CD8-positive, alpha-beta memory T cell (primary cell): ENCODE measurements at regions not wholly inside any gene's neighbourhood (a gene's known extent, or its start where the extent isn't known, plus 50 kb on each side); places are given as distances from the start of the nearest gene placed in this dataset.
"Not testable (repeated sequence)": the region's sequence is repeated elsewhere in the genome, so short reads cannot be mapped to it uniquely, and the experiment has no call there.

Experiments used
- CTCF ChIA-PET: fragments of 350-600 bp; sonication (Branson Sonifier 250); formaldehyde crosslinking; loops from one replicate; lab custom pipeline; 2021; ENCODE audit warnings: antibody characterized with exemption; lab: Charles Lee
- POLR2A ChIA-PET: fragments of 350-600 bp; sonication (Branson Sonifier 250); formaldehyde crosslinking; loops from one replicate; lab custom pipeline; 2021; ENCODE audit warnings: antibody characterized with exemption; lab: Charles Lee
- DNase-seq, 5 donors: peaks; one replicate each; pipeline versions ENCODE4 v3.0.0 to v3.0.0-alpha.2; 2020 to 2022; ENCODE audit warnings: mixed read lengths in 1 of 5
- H3K27ac ChIP-seq: one replicate; pipeline ENCODE4 v1.7.0; 2013; ENCODE audit warnings: low read depth, mild to moderate bottlenecking, low read length, moderate library complexity
- H3K27me3 ChIP-seq: 2 replicates; pipeline ENCODE4 v1.7.0; 2013; ENCODE audit warnings: low read length, mild to moderate bottlenecking; ENCODE audit not compliant: insufficient read depth, poor library complexity, severe bottlenecking
- H3K36me3 ChIP-seq: 2 replicates; pipeline ENCODE4 v1.7.0; 2013; ENCODE audit warnings: mild to moderate bottlenecking, low read length, moderate library complexity; ENCODE audit not compliant: insufficient read depth
- H3K4me1 ChIP-seq: 2 replicates; pipeline ENCODE4 v1.7.0; 2013; ENCODE audit warnings: mild to moderate bottlenecking, low read length, moderate library complexity; ENCODE audit not compliant: insufficient read depth
- H3K4me3 ChIP-seq: 2 replicates; pipeline ENCODE4 v1.7.0; 2013; ENCODE audit warnings: mild to moderate bottlenecking, low read length
- H3K9me3 ChIP-seq: 2 replicates; pipeline ENCODE4 v1.7.0; 2013; ENCODE audit warnings: mild to moderate bottlenecking, low read length
- H3K27ac Mint-ChIP-seq, 8 donors: one replicate each; pipeline ENCODE4 v1.8.0; 2020 to 2021; ENCODE audit warnings: mixed read lengths in 8 of 8, mild to moderate bottlenecking in 6 of 8, inconsistent platforms in 3 of 8, moderate library complexity in 3 of 8
- H3K27me3 Mint-ChIP-seq, 2 donors: one replicate each; pipeline ENCODE4 v1.8.0; 2020 to 2021; ENCODE audit warnings: mixed read lengths in 2 of 2, mild to moderate bottlenecking in 1 of 2, moderate library complexity in 1 of 2
- H3K36me3 Mint-ChIP-seq, 3 donors: one replicate each; pipeline ENCODE4 v1.8.0; 2020 to 2021; ENCODE audit warnings: mixed read lengths in 3 of 3, inconsistent platforms in 1 of 3, mild to moderate bottlenecking in 1 of 3
- H3K4me1 Mint-ChIP-seq, 3 donors: one replicate each; pipeline ENCODE4 v1.8.0; 2020 to 2021; ENCODE audit warnings: mixed read lengths in 3 of 3, inconsistent platforms in 1 of 3, mild to moderate bottlenecking in 1 of 3
- H3K4me3 Mint-ChIP-seq, 7 donors: one replicate each; pipeline ENCODE4 v1.8.0; 2020 to 2021; ENCODE audit warnings: mixed read lengths in 7 of 7, mild to moderate bottlenecking in 6 of 7, moderate library complexity in 4 of 7, inconsistent platforms in 2 of 7
- H3K9me3 Mint-ChIP-seq, 5 donors: one replicate each; pipeline ENCODE4 v1.8.0; 2020 to 2022; ENCODE audit warnings: mixed read lengths in 5 of 5, mild to moderate bottlenecking in 3 of 5, moderate library complexity in 2 of 5, inconsistent platforms in 1 of 5

DNA sequence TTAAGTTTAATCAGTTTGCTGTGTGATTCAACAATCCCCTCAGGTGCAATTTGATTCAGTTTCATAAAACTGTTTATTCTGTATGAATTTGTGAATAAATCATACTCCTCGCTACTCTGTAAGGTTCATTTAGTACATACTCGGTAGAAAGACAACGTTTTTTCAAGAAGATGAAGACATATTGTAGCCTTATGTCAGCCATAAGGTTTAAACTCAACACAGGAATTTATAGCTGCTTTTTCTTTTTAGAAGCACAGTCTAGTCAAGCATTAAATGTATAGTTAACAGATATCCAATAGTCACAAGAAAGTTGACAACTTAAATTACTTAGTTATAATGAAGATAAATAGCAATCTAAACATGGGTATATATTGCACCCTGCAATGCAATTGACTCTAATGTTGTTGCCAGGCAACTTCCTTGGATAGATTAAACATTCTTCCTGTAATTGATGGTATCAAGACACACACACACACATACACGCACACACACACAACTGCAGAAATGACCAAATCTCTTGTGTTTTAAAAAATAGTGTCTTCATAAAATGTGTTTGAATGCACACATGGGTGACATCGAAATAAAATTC is 151.5 kb upstream of the MGAT4C start:
- Histone ChIP-seq H3K9me3 (no peaks in the 10 kb centered on the region), H3K4me3 (no peak overlapping the region), H3K27ac (no peak overlapping the region), H3K36me3 (no peaks in the 10 kb centered on the region), H3K4me1 (no peaks in the 10 kb centered on the region), H3K27me3 (no peaks in the 10 kb centered on the region)
- no peaks in the 10 kb centered on the region for H3K27me3 Mint-ChIP-seq
- H3K4me3 Mint-ChIP-seq: no peak overlapping the region
- no peaks in the 10 kb centered on the region for H3K4me1 Mint-ChIP-seq
- peaks cover 11 to 33% (median 12%) of the 10 kb centered on the region in 5 donors for H3K9me3 Mint-ChIP-seq
- ChIA-PET CTCF (no interaction called here), POLR2A (no interaction called here)
- no peak for DNase-seq
- H3K36me3 Mint-ChIP-seq: no peaks in the 10 kb centered on the region
- H3K27ac Mint-ChIP-seq: no peak overlapping the region

GRCh38 chr12:86389949-86390348 is 133.8 kb upstream of the MGAT4C start:
- Mint-ChIP-seq H3K9me3 (peaks cover 6 to 14% (median 8%) of the 10 kb centered on the region in 5 donors), H3K27ac (no peak overlapping the region), H3K4me3 (no peak overlapping the region), H3K4me1 (no peaks in the 10 kb centered on the region), H3K36me3 (no peaks in the 10 kb centered on the region), H3K27me3 (no peaks in the 10 kb centered on the region)
- H3K9me3 ChIP-seq: no peaks in the 10 kb centered on the region
- H3K4me1 ChIP-seq: no peaks in the 10 kb centered on the region
- no peak for DNase-seq
- ChIA-PET CTCF (no interaction called here), POLR2A (no interaction called here)
- H3K4me3 ChIP-seq: no peak overlapping the region
- H3K36me3 ChIP-seq: no peaks in the 10 kb centered on the region
- H3K27me3 ChIP-seq: no peaks in the 10 kb centered on the region
- no peak overlapping the region for H3K27ac ChIP-seq

GRCh38 chr12:86387591-86388145 is 131.5 kb upstream of the MGAT4C start:
- no peak overlapping the region for H3K4me3 Mint-ChIP-seq
- Histone ChIP-seq H3K36me3 (no peaks in the 10 kb centered on the region), H3K9me3 (no peaks in the 10 kb centered on the region), H3K27ac (no peak overlapping the region), H3K27me3 (no peaks in the 10 kb centered on the region), H3K4me1 (no peaks in the 10 kb centered on the region), H3K4me3 (no peak overlapping the region)
- DNase-seq: no peak
- ChIA-PET CTCF (no interaction called here), POLR2A (no interaction called here)
- H3K9me3 Mint-ChIP-seq: peaks cover 8 to 21% (median 13%) of the 10 kb centered on the region in 5 donors
- no peaks in the 10 kb centered on the region for H3K27me3 Mint-ChIP-seq
- no peaks in the 10 kb centered on the region for H3K36me3 Mint-ChIP-seq
- no peak overlapping the region for H3K27ac Mint-ChIP-seq
- no peaks in the 10 kb centered on the region for H3K4me1 Mint-ChIP-seq

- H3K36me3 ChIP-seq, H3K27me3 Mint-ChIP-seq, H3K4me3 Mint-ChIP-seq, H3K27ac Mint-ChIP-seq, H3K4me1 ChIP-seq, H3K27ac ChIP-seq, CTCF ChIA-PET, H3K27me3 ChIP-seq, DNase-seq, POLR2A ChIA-PET, H3K36me3 Mint-ChIP-seq, H3K4me3 ChIP-seq, H3K9me3 ChIP-seq, H3K4me1 Mint-ChIP-seq: not testable (repeated sequence)
- peaks cover 7 to 24% (median 14%) of the 10 kb centered on the region in 5 donors for H3K9me3 Mint-ChIP-seq
These were observed 127.6 kb upstream of the MGAT4C start for GRCh38 chr12:86383759-86384158.

GRCh38 chr12:86379337-86379736 is 123.1 kb upstream of the MGAT4C start:
- H3K9me3 ChIP-seq: no peaks in the 10 kb centered on the region
- H3K4me3 Mint-ChIP-seq: no peak overlapping the region
- no peak overlapping the region for H3K27ac Mint-ChIP-seq
- H3K4me1 ChIP-seq: no peaks in the 10 kb centered on the region
- H3K27ac ChIP-seq: no peak overlapping the region
- ChIA-PET POLR2A (no interaction called here), CTCF (no interaction called here)
- H3K27me3 Mint-ChIP-seq: no peaks in the 10 kb centered on the region
- H3K27me3 ChIP-seq: no peaks in the 10 kb centered on the region
- H3K4me1 Mint-ChIP-seq: no peaks in the 10 kb centered on the region
- H3K36me3 ChIP-seq: no peaks in the 10 kb centered on the region
- H3K36me3 Mint-ChIP-seq: no peaks in the 10 kb centered on the region
- DNase-seq: no peak
- no peak overlapping the region for H3K4me3 ChIP-seq
- peaks cover 6 to 36% (median 16%) of the 10 kb centered on the region in 5 donors for H3K9me3 Mint-ChIP-seq

GRCh38 chr12:86376052-86376451 is 119.9 kb upstream of the MGAT4C start:
- CTCF ChIA-PET: no interaction called here
- no peaks in the 10 kb centered on the region for H3K4me1 ChIP-seq
- H3K4me3 ChIP-seq: no peak overlapping the region
- no peak overlapping the region for H3K27ac Mint-ChIP-seq
- peaks cover 0 to 30% (median 4%) of the 10 kb centered on the region in 5 donors for H3K9me3 Mint-ChIP-seq
- H3K27me3 Mint-ChIP-seq: no peaks in the 10 kb centered on the region
- no peaks in the 10 kb centered on the region for H3K27me3 ChIP-seq
- POLR2A ChIA-PET: no interaction called here
- no peaks in the 10 kb centered on the region for H3K9me3 ChIP-seq
- H3K36me3 Mint-ChIP-seq: no peaks in the 10 kb centered on the region
- no peak for DNase-seq
- H3K27ac ChIP-seq: no peak overlapping the region
- no peaks in the 10 kb centered on the region for H3K4me1 Mint-ChIP-seq
- H3K4me3 Mint-ChIP-seq: no peak overlapping the region
- H3K36me3 ChIP-seq: no peaks in the 10 kb centered on the region

DNA sequence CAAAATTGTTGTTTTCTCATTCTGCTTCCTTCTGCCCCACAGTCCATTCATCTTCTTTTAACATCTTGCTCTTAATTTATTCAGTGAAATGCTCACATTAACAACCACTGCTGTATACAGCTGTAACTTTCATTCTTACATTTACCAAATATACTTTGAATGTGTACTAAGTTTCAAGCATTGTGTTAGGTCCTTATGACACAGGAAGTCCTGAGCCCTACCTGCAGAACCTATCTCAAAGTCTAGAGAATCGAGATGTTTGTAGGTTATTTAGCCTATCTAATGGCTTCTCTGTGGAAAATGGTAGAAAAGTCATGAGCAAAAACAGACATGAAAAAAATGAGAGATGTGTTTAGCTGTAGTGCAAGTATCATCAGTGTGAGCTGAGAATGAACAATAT is 117.6 kb upstream of the MGAT4C start:
- H3K27ac ChIP-seq: no peak overlapping the region
- Mint-ChIP-seq H3K36me3 (no peaks in the 10 kb centered on the region), H3K4me3 (no peak overlapping the region), H3K9me3 (peaks cover 0 to 33% (median 5%) of the 10 kb centered on the region in 5 donors), H3K4me1 (no peaks in the 10 kb centered on the region), H3K27ac (no peak overlapping the region), H3K27me3 (no peaks in the 10 kb centered on the region)
- ChIA-PET CTCF (no interaction called here), POLR2A (no interaction called here)
- H3K9me3 ChIP-seq: no peaks in the 10 kb centered on the region
- no peak for DNase-seq
- H3K4me1 ChIP-seq: no peaks in the 10 kb centered on the region
- no peaks in the 10 kb centered on the region for H3K36me3 ChIP-seq
- H3K27me3 ChIP-seq: no peaks in the 10 kb centered on the region
- no peak overlapping the region for H3K4me3 ChIP-seq

DNA sequence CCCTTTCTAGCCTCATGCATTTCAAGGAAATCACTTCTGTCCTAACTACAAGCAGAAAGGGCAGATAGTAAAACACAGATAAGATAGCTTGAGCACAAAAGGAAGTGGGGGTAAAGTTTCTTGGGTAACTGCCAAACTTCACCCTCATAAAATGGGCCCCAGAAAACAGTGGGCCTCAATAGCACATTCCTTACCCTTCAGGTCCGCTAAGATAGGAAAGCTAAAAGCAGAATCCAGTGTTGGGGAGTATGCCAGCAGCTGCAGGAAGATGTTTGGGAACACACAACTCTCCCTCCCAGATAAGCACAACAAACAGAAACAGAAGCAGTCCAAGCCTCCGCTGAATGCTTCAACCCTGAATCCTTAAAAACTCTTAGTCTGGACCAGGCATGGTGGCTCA is 110.9 kb upstream of the MGAT4C start:
- no peak for DNase-seq
- POLR2A ChIA-PET: no interaction called here
- H3K27ac ChIP-seq: no peak overlapping the region
- Mint-ChIP-seq H3K27ac (no peak overlapping the region), H3K27me3 (no peaks in the 10 kb centered on the region), H3K4me3 (no peak overlapping the region), H3K36me3 (no peaks in the 10 kb centered on the region), H3K9me3 (peaks cover 8 to 39% (median 14%) of the 10 kb centered on the region in 5 donors), H3K4me1 (no peaks in the 10 kb centered on the region)
- no peaks in the 10 kb centered on the region for H3K36me3 ChIP-seq
- CTCF ChIA-PET: no interaction called here
- H3K27me3 ChIP-seq: no peaks in the 10 kb centered on the region
- no peaks in the 10 kb centered on the region for H3K4me1 ChIP-seq
- no peaks in the 10 kb centered on the region for H3K9me3 ChIP-seq
- H3K4me3 ChIP-seq: no peak overlapping the region
